CMK (cell line): ENCODE measurements at regions not wholly inside any gene's neighbourhood (a gene's known extent, or its start where the extent isn't known, plus 50 kb on each side); places are given as distances from the start of the nearest gene placed in this dataset.
"Not testable (repeated sequence)": the region's sequence is repeated elsewhere in the genome, so short reads cannot be mapped to it uniquely, and the experiment has no call there.

ENCODE experiments used
- DNase-seq: peaks from one replicate; pipeline ENCODE4 v3.0.0-alpha.2; 2010; ENCODE audit warnings: low read depth

DNA sequence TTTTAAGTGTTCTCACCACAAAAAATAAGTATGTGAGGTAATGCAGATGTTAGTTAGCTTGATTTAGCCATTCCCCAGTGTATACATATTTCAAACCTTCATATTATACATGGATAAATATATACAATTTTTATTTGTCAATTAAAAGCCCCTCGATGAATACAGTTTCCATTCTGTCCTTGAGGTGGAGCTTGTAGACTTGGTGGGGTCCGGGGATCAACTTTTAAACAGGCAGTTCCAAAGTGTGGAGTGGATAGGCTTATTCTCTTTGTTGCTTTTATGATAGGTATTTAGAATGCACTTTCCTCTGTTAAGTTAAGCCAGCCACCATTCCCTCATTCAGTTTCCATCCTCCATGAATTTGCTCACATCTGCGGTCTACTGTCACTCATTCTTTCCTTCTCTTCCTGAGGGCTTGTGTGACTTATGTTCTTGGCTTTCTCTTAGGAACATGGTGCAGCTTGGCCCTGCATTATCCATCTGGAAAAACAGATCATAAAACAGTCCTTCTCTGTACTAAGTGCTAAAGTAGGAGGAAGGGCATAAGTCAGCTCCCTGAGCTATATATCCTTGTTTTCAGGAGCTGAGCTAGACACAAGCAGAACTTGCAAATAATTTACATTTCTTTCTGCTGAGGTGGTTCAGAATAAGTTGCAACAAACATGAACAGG, 149.1 kb downstream of the NFKBIZ start:
- no peak for DNase-seq

DNA sequence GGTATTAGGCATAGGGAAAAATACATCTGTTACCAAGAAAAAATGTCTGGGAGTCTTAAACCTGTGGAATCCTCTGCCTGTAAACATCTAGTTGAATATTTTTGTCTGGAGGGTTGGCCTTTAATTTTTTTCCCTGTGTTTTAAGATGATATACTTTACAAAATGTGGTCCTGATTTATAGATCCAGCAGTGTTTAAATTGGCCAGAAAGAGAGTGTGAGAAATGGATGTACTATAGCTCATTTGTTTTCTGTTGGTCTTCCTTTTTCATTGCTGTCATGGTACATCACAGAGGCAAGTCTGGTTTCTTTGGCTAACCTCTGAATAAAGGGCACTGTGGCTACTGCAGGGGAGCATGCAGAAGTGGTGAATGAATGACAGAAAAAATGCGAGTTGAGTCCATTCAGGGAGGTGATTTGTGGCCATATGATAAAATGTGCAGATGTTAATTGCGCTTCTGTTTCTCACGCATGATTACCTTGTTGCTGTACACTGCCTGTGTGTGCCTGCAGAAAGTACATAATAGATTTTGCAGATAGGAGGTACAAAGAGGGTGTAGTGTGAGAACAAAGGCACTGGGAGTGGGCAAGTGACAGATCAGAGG, 150.0 kb downstream of the NFKBIZ start:
- DNase-seq, result no peak

DNA sequence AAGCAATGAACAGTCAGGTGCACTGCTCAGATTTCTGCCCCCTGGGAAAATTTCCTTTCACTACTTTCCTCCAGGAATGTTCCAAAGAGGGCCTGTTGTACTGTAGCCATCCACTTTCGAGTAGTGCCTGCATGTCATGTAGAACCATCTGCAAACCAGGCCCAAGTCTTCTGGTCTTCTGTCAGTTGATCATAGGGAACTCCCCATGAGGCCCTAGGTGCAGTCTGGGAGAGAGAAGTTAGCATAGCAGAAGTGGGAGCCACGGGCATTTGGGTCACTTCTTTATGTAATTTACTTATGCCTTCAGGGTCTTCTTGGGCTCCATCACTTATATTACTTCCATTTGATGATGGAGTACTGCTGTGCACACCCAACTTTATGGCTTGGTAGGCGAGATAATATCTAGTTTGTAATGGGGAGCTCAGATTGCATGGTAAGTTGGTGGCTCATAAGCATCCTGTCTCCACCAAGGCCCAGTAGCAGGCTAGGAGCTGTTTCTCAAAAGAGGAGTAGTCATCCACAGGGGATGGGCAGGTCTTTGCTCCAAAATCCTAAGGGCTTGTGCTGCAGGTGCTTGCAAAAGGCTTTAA, 151.4 kb downstream of the NFKBIZ start:
- no peak for DNase-seq

DNA sequence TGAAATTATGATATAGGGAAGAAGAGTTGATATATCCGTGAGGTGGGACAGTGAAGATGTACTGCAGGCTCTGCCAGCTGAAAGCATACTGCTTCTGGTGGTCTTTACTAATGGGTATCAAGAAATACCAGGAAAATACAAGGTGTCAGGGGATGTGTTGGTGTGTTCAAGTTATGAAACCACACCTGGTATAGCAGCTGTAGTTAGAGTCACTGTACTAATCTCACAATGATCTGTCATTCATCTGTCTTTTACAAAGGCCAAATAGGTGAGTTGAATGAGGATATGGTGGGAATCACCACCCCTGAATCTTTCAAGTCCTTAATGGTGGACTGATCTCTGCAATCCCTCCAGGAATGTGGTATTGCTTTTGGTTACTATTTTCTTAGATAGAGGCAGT, 152.7 kb downstream of the NFKBIZ start:
- no peak for DNase-seq

DNA sequence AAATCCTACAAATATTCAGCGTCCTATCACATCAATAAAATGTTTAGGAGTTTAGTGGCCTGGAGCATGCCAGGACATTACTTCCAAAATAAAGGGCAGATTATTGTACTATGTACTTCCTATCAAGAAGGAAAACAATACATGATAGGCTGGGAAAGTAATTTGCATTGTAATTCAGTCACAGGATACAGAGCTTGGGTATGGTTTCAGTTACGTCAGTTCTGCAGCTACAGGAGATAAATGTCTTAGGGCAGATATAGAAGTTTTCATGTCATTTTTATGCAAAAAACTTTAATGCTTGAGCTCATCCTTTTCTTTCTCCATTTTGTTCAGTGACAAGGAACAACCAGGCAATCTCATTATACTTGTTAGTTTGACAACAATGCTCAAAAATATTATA, 155.2 kb downstream of the NFKBIZ start:
- no peak for DNase-seq

DNA sequence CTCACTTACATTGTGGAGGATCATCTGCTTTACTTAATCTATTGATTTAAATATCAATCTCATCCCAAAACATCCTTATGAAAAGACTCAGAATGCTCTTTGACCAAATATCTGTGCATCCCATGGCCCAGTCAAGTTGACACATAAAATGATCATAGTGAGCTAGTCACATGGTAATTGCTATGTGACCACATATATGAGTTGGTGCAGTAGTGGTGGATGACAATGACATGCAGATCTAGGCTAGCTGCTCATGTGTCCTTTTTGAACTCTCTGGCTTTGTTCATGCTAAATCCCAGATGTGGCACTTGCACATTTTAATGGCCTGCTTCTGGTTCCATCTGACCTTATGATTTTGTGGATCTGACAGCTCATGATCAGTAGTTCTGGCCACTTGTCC, 156.2 kb downstream of the NFKBIZ start:
- DNase-seq, result no peak

DNA sequence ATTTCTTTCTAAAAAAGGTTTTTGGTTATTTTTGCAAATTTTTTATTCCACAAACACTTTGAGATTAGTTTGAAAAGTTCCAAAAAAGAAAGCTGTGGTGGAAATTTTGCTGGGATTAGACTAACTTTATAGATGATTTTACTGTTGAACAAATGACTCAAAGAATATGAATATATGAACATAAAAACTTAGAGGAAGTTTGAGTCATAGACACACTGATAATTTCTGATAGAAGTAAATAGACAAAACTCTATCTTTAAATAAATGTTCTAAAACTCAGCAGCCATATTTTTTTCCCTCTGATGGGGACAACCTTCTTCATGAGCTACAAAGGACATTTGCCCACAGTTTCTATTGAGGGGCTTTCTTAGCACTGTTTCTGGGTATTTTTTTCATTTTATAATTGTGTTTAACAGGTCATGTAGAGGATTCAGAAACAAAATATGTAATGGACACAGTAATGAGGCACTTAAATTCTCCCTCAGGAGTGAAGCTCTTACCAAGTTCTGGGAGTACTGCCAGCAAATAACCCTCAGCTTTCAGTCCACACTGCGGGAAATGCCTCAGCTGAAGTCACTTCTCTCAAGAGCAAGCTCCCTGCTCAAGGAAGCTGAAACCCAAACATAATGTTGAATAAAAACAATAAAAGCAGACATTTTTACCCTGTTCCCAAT, 157.6 kb downstream of the NFKBIZ start:
- no peak for DNase-seq

DNA sequence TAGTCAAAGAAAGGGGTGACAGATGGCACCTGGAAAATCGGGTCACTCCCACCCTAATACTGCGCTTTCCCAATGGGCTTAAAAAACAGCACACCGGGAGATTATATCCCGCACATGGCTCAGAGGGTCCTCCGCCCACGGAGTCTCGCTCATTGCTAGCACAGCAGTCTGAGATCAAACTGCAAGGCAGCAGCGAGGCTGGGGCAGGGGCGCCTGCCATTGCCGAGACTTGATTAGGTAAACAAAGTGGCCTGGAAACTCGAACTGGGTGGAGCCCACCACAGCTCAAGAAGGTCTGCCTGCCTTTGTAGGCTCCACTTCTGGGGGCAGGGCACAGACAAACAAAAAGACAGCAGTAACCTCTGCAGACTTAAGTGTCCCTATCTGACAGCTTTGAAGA, 159.1 kb downstream of the NFKBIZ start:
- DNase-seq, result not testable (repeated sequence)

DNA sequence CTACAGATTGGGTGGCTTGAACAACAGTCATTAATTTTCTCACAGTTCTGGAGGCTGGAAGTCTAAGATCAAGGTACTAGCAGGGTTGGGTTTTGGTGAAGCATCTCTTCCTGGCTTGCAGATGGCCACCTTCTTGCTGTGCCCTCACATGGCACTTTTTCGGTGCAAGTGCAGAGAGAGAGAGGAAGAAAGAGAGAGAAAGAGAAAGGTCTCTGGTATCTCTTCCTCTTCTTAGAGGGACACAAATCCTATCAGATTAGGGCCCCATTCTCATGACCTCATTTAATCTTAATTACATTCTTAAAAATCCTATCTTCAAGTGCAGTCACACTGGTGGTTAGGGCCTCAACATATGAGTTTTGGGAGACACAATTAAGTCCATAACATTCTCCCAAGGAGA, 167.1 kb downstream of the NFKBIZ start:
- DNase-seq, result no peak

DNA sequence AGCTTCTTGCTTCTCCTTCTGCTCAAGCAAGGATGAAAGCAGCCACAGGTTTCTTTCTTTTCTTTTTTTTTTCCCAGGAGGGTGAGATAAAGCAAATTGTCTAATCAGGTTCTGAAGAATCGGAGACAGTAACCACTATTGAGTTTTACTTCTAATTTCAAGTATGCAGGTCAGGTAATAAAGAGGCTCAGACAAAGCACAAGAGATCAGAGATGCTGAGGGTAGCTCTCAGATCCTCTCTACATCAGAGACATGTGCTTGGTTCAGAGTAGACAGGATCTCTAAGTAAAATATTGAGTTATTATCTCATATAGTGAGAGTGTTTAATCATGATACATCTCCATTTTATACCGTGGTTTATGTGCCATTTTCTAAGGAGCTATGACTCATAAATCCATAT, 168.5 kb downstream of the NFKBIZ start:
- DNase-seq, result no peak

DNA sequence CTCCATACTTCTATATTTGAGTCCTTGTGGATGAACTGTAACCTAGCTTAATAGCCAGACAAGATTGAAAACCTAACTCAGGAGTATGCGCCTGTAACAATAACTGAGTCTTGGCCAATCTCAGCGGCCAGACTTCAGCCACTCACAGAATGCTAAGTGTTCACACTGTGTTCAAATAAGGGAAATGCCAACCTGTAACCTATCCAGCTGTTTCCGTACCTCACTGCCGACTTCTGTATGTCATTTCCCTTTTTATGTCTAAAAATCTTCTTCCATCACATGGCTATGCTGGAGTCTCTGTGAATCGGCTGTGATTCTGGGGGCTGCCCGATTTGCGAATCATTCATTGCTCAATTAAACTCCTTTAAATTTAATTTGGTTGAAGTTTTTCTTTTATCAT, 169.2 kb downstream of the NFKBIZ start:
- DNase-seq, result no peak

DNA sequence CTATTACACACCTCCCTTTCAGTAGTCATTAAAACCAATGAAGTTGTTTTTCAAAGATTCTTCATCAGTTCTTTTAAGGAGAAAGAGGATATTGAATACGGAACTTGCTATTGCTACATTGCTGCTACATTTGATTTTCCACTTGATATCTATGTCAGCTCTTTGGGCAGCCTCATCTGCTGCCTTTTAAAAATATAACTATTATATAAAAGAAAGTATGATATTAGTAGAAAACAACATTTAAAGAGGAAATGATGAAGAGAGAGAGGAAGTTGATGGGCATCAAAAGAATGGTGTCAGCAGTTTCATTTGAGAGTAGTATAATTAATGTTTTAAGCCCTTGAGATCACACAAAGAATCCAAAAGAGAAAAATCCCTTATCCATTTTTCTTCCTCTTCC, 171.4 kb downstream of the NFKBIZ start:
- DNase-seq, result no peak

DNA sequence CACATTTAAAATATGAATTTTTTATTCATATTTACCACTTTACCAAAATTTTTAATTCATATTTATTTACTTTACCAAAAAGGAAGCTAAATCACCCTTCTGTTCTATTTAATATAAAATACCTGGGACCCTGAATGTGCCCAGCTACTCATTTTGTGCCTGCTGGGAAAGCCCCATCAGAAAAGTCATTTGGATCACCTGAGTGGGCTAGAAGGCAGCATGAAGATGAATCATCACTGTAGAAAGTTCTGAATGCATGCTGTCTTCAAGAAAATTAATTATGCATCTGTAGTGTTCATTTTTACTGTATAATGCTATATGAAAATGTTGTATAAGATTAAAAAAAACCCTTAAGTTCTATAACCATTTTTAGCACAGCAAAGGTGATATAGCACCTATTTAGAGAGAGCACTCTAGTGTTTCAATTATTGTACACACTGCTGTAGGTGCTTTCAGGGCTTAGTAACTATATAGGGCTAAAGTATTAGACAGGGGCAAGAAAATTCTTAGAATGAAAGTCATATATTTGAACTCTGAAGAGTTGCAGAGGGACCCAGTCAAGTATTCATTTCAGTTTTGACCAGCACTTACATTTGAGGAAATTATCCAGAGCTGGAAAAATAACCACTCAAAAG, 175.1 kb downstream of the NFKBIZ start:
- no peak for DNase-seq

DNA sequence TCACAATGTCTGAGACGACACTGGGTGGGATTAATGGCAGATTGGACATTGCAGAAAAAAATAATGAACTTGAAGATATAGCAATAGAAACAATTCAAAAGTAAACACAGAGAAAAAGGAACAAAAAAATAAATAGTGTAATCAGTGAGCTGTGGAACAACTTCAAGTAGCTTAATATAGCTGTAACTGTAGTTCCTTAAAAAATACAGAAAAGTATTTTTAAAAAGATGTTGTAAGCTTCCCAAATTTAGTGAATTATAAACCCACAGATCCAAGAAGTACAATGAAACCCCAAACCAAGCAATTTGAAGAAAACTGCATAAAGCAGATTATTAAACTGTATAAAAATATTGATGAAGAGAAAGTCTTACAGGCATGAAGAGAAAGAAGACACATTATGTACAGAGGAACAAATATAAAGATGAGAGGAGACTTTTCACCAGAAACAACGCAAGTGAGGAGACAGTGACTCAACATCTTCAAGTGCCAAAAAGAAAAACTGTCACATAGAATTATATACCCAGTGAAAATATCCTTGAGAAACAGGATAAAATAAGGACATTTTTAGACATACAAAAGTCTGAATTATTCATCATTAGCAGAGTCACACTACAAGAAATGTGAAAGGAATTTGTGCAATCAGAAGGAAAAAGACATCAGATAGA, 176.4 kb downstream of the NFKBIZ start:
- DNase-seq, result no peak

DNA sequence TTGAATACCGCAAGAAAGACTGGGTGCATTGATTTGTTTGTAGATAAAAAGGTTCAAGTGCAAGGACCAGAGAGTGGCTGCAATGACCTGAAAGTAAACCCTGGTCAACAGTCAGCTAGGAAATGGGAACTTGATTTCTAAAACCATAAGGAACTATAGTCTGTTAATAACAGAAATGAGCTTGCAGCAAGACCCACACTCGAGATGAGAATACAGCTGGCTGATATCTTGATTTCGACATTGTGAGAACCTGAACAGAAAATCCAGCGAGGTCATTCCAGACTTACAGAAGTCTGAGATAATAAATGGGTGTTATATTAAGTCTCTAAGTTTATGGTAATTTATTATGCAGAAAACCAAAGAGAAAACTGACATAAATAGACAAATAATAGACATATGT, 177.3 kb downstream of the NFKBIZ start:
- no peak for DNase-seq

DNA sequence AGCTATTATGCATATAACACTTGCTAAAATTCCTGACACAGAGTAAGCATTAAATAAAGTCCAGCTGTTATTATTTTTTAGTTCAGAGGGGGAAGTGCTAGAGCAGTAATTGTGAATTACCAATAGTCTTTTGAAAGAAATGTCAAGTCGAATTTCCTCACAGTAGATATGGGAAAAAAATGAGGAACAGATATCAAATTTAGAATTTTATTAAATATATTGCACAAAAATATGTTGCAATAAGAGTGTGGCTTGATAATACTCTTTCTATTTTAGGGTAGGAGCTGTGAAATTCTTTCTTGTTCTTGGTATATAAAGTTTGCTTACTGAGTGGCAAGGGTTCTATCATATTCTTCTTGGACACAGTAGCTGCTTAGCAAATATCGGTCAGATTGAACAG, 181.3 kb downstream of the NFKBIZ start:
- no peak for DNase-seq

DNA sequence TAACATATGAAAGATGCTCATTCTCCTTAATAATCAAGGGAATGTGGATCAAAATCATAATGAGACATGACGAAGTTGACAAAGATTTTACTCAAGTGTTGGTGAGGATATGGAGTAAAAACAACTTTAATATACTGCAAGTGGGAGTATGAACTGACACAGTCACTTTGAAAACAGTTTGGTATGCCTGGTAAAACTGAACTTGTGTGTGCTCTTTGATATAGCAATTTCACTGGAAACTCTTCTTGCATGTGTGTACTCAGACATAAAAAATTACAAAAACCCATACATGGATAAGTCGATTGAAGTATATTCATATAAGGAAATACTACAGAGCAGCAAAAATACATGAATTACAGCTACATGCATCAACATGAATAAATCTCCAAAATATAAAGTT, 182.5 kb downstream of the NFKBIZ start:
- DNase-seq, result no peak

DNA sequence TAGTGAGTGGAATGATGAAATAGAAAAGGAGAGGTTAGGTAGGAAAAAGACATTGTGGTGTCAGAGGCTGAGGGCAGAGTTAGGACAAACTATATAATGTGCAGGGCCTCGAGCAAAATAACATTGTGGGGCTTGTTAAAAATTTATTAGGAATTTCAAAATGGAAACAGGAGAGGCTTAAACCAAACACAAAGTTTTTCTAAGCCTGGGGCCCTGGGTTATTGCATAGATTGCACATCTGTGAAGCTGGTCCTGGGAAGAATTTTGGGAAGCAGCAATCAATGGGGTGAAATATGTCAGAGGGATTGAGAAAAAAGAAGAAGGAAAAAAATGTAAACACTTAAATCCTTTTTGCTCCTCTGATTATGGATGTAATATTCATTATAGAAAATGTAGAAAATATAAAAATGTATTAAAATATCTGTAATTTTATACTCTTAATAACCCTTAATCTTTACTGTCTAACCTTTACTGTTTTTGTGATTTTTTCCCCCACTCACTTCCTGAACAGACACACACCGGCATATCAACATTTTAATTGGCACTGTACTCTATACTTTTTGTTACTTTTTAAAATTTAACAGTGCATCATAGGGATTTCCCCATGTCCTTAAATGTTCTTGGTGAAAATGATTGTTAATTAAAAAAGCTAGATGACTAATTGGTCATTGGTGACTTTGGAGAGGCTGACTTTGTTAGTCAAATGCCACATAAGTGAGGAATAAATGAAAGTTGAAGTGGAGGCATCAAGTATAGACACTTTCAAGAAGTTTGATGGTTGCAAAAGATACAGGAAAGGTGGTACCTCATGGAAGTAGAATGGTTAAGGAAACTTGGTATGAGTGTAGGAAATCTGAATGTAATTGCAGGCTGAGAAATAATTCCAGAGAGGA, 183.4 kb downstream of the NFKBIZ start:
- no peak for DNase-seq

DNA sequence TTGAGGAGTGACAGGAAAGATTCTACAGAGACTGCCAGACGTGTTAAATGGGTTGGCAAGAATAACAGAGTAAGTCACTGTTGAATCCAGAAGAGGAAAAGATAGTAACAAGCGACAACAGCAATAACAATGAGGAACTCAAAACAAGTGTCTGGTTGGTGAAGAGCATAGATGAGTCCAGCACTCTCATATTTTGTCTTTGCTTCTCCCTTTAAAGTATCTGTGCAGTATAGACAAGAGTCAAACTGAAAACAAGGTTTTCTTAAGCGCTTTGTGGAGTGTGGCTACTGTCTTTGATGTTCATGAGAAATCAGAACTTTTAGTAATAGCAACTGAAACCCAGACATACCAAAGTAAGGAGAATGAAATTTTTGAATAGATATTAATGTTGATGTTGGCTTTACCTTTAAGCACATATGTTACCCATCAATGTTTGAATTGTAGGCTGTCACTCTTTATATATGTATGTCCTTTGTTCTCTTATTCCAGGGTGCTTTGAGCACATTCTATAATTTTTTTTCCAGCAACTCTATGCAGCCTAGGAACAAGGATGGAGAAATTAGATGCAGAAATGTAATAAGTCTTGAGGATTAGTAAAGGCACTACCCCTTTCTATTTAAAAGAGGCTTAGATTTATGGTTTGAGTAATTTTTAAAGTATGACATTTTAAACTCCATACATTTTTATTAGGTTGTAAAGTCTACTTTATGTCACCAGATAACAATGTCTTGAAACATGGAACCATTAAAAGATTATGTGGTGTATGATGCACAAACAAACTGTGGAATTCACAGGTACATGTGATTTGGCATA, 185.5 kb downstream of the NFKBIZ start:
- no peak for DNase-seq

DNA sequence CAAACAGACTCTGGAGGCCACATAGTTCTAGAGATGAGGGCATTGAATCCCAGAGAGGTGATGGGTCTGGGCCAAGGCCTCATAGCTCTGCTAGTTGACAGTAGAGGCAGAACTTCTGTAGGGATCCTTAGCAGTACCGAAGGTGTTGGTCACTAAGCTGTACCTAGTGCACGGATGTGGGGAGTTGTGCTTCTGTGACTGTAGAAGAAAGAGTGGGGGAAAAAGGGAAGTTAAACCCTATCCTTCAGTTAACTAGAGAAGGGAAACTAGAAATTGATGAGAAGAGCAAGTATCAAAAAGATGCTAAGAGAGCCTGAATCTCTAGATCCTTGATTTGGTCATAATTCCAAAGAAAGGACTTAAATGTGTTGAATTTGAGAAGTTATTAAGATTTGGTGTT, 186.7 kb downstream of the NFKBIZ start:
- DNase-seq, result no peak
